HG03108 (cell line): ENCODE measurements at regions not wholly inside any gene's neighbourhood (a gene's known extent, or its start where the extent isn't known, plus 50 kb on each side); places are given as distances from the start of the nearest gene placed in this dataset.
A peak's percentile ranks its signal among the peaks of the same experiment; 100 is the strongest.

ENCODE experiments used
- ATAC-seq: cut with Tn5 transposase; IDR thresholded peaks from one replicate; pipeline ENCODE4 v1.9.1; 2021; ENCODE audit warnings: moderate library complexity; ENCODE audit not compliant: unreplicated experiment

- ATAC-seq: peak; percentile 42
Observed at GRCh38 chr5:160961038-160961437, 109.0 kb upstream of the ATP10B start.

GRCh38 chr5:160960592-160960991, 108.6 kb upstream of the ATP10B start:
- ATAC-seq: no peak

GRCh38 chr5:160959804-160960203, 107.8 kb upstream of the ATP10B start:
- peak; percentile 55 for ATAC-seq

GRCh38 chr5:160957312-160957861, 105.4 kb upstream of the ATP10B start:
- no peak for ATAC-seq

DNA sequence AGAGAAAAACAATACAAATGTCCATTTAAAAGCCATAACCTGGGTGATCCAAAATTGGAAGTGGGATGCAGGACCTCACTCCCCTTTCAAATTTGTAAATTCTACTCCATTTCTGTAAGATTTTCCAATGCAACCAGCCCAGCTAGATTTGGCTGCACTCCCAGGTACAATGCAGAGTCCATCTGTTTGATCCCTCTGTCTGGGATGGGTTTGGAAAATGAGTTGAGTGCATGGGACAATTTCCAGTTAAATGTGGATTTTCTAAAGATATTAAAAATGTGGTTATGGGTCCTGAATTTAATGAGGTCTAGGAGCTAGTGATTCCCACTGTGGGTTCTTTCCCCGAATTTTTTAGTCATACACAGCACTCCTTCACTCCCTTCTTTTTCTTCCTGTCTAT, 104.0 kb upstream of the ATP10B start:
- ATAC-seq: no peak

DNA sequence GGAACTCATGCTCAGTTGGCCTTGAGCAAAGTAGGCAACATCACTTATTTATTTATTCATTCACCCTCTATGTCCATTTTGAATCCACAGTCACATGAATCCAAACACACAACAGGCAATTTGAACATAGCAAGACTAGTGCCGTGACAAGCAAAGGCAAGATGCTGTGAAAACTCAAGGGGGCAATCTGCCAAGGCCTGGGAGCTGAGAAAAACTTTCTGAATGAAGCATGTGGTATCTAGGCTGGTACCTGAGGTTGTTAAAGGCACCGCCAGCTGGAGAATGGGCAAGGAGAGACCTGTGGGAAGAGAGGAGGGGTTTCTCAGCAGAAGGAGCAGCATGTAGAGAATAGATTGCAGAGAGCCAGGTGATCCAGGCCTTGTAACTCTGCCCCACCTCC, 98.3 kb upstream of the ATP10B start:
- ATAC-seq: no peak

GRCh38 chr5:160940725-160941124, 88.7 kb upstream of the ATP10B start:
- no peak for ATAC-seq

DNA sequence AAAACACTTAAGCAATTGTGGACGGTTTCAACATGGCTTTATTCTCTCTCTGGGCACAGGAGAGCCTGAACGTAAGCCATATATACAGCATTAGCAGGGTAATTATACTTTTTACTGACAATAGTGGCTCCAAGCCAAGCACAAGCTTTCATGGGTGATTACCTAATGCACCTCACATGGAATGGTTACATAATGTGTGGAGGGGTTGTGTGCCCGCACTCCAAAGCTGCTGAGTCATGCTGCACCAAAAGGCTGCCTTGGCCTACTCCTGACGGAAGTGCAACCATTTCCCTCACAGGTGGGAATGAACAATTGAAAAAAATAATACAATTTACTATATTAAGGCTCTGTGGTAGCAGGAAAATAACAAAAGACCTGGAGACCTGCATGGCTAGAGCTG, 86.5 kb upstream of the ATP10B start:
- ATAC-seq: no peak

DNA sequence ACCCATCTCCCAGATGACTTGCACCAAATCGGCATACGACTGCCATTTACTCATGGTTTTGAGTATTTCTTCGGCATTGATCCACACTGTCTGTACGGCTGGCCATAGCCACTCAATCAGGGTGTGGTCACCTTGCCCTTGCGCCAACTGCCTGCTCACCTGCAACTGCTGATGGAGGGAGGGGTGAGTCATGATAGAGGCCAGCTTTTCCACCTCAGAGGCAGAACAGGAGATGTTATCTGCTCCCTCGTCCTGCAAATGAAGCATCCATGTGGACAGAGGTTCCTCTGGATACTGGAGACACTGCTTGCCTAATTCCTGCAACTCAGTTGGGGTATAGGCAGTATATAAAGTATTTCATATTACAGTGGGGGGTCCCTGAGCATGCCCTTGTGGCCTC, 85.6 kb upstream of the ATP10B start:
- ATAC-seq: no peak

DNA sequence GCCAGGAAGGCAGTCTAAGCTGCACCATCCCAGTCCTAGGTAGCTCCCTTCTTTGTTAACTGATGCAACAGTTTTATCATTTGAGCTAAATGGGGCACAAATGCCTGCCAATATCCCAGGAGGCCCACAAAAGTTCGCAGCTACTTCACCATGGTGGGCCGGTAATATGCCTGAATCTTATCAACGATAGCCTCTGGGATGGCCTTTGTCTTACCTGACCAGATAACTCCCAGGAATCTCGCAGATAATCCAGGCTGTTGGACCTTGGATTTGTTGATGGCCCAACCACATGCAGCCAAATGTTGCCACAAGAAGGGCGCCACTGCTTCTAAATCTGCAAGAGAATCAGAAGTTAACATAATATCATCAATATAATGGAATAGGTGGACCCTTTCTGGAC, 83.8 kb upstream of the ATP10B start:
- no peak for ATAC-seq

- ATAC-seq: no peak
Observed at GRCh38 chr5:160931283-160931682, 79.3 kb upstream of the ATP10B start.

DNA sequence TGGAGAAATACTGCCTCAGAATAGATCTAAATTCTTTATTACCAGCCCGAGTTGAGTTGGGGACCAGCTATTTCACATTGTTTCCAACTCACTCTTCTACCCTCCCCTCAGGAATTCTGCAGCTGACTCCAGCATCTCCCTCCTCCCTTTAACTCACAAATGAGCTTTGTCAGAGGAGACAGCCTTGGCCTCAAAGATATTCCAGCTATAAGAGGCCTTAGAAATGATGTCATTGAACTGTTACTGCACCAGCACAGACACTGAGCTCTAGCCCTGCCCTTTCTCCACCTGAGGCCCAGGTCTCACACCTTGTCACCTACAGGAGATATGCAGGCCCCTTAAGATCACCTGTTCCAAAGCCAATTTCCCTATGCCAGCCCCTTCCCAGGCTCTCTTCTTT, 78.4 kb upstream of the ATP10B start:
- no peak for ATAC-seq

GRCh38 chr5:160929906-160930305, 77.9 kb upstream of the ATP10B start:
- no peak for ATAC-seq

DNA sequence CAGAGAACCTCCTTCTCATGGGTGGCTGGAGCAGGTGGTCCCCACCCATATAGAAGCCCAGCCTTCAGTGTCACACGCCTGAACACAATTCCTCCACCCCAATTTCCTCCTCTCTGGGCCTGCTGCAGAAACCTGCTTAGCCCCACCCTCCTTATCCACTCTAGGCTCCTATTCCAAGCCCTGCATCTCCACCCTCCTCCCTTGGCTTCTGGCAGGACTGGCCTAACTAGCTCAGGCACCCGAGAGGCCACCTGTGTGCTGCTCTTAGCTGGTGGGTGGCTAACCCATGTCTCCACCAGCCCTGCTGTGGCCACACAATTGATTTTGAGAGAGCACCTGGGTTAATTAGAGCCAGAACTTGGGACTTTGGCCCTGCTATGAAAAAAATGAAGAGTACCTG, 77.3 kb upstream of the ATP10B start:
- ATAC-seq: no peak

GRCh38 chr5:160926428-160926827, 74.4 kb upstream of the ATP10B start:
- no peak for ATAC-seq

DNA sequence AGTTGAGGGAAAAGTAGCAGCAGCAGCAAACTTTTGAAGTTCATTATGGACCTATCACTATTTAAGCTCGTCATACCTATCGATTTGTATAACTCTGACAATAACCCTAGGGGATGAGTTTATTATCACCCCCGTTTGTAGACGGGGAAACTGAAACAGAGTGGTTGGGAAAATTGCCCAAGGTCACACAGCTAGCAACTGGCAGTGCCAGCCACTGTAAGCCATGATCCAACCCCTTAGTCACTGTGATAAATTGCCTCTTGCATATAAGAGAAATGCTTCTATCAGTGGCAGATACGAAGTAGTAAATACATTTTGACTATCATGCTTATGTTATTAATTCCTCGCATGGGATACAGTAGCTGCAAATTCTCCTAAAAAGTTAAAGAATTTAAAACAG, 73.3 kb upstream of the ATP10B start:
- no peak for ATAC-seq

GRCh38 chr5:160923936-160924710, 72.1 kb upstream of the ATP10B start:
- ATAC-seq: no peak

DNA sequence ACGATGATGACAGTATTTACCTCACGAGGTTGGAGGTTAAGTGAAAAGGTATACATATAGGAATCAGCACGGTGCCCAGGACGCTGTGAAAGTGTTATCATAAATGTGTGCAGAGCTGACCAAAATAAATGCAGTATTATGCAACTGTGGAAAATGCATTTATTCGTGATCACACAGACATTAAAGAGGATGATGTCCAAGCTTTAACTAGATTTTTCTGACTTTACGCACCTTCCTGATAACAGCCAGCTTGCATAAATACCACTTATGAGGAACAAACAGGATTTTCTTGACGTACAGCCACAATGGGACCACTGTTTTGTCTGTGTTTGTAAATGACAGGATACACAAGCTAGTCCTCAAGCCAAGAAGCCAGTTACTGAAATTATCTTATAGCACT, 71.4 kb upstream of the ATP10B start:
- no peak for ATAC-seq

DNA sequence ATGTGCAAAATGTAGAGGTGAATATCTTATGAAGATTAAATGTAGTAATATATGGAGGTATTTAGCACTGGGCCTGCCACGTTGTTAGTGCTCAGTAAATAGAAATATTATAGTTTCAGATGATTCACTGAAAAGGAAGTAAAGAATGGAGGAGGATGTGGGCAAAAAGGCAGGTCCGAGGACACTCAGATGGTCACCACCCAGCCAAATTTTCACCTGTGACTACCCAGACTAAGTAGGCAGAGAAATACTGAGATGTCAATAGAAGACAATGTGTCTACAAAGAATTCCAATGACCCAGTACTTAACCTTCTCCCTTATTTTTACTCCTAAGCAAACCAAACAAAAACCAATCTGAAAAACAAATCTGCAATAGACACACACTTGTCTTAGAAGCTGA, 70.3 kb upstream of the ATP10B start:
- ATAC-seq: no peak

- no peak for ATAC-seq
Observed at GRCh38 chr5:160921423-160922285, 69.6 kb upstream of the ATP10B start.

DNA sequence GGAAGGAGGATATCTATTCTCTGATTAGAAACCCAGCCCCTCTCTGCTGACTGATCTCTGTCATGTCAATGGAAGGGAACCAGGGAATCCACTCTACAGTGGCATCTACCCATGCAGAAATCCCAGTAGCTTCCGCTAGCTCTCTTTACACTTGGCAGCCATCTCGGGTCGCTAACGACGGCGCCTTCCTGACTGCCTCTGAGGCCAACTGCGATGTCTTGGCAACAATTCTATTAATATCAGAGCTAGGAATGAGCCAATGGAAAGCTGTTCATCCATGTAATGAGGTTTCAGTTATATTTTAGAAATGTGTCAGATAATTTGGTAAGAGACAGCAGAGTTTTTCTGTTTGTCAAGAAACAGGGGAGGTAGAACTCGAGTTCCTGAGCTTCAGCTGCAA, 67.6 kb upstream of the ATP10B start:
- no peak for ATAC-seq

GRCh38 chr5:160918386-160918785, 66.4 kb upstream of the ATP10B start:
- no peak for ATAC-seq
